ENCODE measurements at regions not wholly inside any gene's neighbourhood (a gene's known extent, or its start where the extent isn't known, plus 50 kb on each side); places are given as distances from the start of the nearest gene placed in this dataset.

DNA sequence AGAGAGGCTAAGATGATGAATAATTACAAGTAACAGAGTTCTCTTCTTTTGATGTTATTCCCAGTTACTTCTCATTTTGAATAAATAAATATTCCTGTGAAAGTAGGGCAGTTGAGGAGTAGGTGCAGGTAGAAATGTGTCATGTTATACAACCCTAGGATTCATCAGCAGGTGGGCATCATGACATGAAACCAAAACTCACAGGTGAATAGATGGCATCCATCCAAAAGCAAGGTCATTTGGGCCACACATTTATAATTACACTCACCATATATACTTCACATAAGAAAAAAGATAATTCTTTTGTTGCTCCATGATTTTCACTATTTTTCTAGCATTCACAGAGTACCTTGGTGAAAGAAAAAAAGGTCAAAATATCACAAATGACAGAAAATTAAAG lies 273.6 kb downstream of the ZBBX start:
- TF ChIP-seq POLR2A (IDR thresholded peaks at IDR 0.05; ENCODE audit: low read depth, low read length) = no peak
- no peak for TF ChIP-seq POLR2AphosphoS5 (IDR thresholded peaks at IDR 0.05; ENCODE audit: low read depth, low read length)
- no peak for TF ChIP-seq TAF1 (IDR thresholded peaks at IDR 0.05; ENCODE audit: borderline replicate concordance, low read depth, low read length)

Measured in GM12892 (cell line).